ENCODE measurements at regions not wholly inside any gene's neighbourhood (a gene's known extent, or its start where the extent isn't known, plus 50 kb on each side); places are given as distances from the start of the nearest gene placed in this dataset.

GRCh38 chr11:95568281-95568680 lies 221.3 kb downstream of the FAM76B start:
- Histone ChIP-seq H3K79me2 (ENCODE audit: insufficient read depth, low read length) (no peaks in the 10 kb centered on the region), H3K9me3 (ENCODE audit: control insufficient read depth in 1 of 2, insufficient read depth in 1 of 2, low read depth in 1 of 2, low read length in 2 of 2) (no peaks in the 10 kb centered on the region), H3K4me1 (ENCODE audit: control insufficient read depth in 1 of 2, insufficient read depth in 2 of 2, low read length in 2 of 2) (no peaks in the 10 kb centered on the region), H4K20me1 (ENCODE audit: insufficient read depth) (no peaks in the 10 kb centered on the region), H3K27ac (ENCODE audit: low read depth, low read length) (no peak overlapping the region), H3K9ac (ENCODE audit: low read length) (no peak overlapping the region), H3K27me3 (ENCODE audit: insufficient read depth, low read length) (0 out of 2 replicates have a peak, but pooled peaks cover 5% of the 10 kb centered on the region), H3K9me2 (ENCODE audit: insufficient read depth) (no peaks in the 10 kb centered on the region), H3K4me2 (ENCODE audit: low read length) (no peak overlapping the region), H3K36me3 (ENCODE audit: control insufficient read depth in 1 of 2, insufficient read depth in 2 of 2, low read length in 2 of 2) (no peaks in the 10 kb centered on the region), H2AFZ (ENCODE audit: low read depth, low read length, poor library complexity, severe bottlenecking) (no peak overlapping the region), H3K4me3 (replicated peaks in 1 of 2; ENCODE audit: low read depth in 1 of 2, low read length in 2 of 2) (no peak overlapping the region)
- CTCF ChIA-PET = no interaction called here
- RAD21 ChIA-PET (ENCODE audit: low non-redundant PET in 1 of 2, low total read pairs in 2 of 2, uncharacterized antibody in 2 of 2, unreplicated experiment in 2 of 2) = no interaction called here
- POLR2A ChIA-PET = no interaction called here
- intact Hi-C loops (cut with micrococcal nuclease) = no loop called here
- ATAC-seq (no peak), DNase-seq (ENCODE audit: low read depth, low spot score) (no peak)
- no TSS peak for BruUV-seq (replicated peaks)
- TF ChIP-seq, protein P1, sequence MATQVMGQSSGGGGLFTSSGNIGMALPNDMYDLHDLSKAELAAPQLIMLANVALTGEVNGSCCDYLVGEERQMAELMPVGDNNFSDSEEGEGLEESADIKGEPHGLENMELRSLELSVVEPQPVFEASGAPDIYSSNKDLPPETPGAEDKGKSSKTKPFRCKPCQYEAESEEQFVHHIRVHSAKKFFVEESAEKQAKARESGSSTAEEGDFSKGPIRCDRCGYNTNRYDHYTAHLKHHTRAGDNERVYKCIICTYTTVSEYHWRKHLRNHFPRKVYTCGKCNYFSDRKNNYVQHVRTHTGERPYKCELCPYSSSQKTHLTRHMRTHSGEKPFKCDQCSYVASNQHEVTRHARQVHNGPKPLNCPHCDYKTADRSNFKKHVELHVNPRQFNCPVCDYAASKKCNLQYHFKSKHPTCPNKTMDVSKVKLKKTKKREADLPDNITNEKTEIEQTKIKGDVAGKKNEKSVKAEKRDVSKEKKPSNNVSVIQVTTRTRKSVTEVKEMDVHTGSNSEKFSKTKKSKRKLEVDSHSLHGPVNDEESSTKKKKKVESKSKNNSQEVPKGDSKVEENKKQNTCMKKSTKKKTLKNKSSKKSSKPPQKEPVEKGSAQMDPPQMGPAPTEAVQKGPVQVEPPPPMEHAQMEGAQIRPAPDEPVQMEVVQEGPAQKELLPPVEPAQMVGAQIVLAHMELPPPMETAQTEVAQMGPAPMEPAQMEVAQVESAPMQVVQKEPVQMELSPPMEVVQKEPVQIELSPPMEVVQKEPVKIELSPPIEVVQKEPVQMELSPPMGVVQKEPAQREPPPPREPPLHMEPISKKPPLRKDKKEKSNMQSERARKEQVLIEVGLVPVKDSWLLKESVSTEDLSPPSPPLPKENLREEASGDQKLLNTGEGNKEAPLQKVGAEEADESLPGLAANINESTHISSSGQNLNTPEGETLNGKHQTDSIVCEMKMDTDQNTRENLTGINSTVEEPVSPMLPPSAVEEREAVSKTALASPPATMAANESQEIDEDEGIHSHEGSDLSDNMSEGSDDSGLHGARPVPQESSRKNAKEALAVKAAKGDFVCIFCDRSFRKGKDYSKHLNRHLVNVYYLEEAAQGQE (IDR thresholded peaks at IDR 0.05; ENCODE audit: low read depth) = no peak
- TF ChIP-seq SIN3A (IDR thresholded peaks at IDR 0.05; ENCODE audit: low read depth) = no peak
- TF ChIP-seq EZH2 (IDR thresholded peaks at IDR 0.05) = no peak
- TF ChIP-seq TCF7L2 (IDR thresholded peaks at IDR 0.05; ENCODE audit: borderline replicate concordance, extremely low read depth, insufficient read depth, insufficient read length) = no peak
- TF ChIP-seq YY1 (IDR thresholded peaks at IDR 0.05; ENCODE audit: extremely low read depth, insufficient replicate concordance, low read depth, low read length) = no peak

GRCh38 chr11:95567685-95568084 lies 221.9 kb downstream of the FAM76B start:
- H3K4me3 ChIP-seq (replicated peaks in 1 of 2; ENCODE audit: low read depth in 1 of 2, low read length in 2 of 2) = no peak overlapping the region
- intact Hi-C loops (cut with micrococcal nuclease) = no loop called here
- no peak overlapping the region for H2AFZ ChIP-seq (ENCODE audit: low read depth, low read length, poor library complexity, severe bottlenecking)
- no peaks in the 10 kb centered on the region for H3K9me2 ChIP-seq (ENCODE audit: insufficient read depth)
- no peak for DNase-seq (ENCODE audit: low read depth, low spot score)
- H3K9ac ChIP-seq (ENCODE audit: low read length) = no peak overlapping the region
- H3K27ac ChIP-seq (ENCODE audit: low read depth, low read length) = no peak overlapping the region
- peaks cover 5% of the 10 kb centered on the region; the same call in 1 of the 2 replicates for H3K27me3 ChIP-seq (ENCODE audit: insufficient read depth, low read length)
- no TSS peak for BruUV-seq (replicated peaks)
- POLR2A ChIA-PET = no interaction called here
- no peaks in the 10 kb centered on the region for H3K79me2 ChIP-seq (ENCODE audit: insufficient read depth, low read length)
- H3K4me1 ChIP-seq (ENCODE audit: control insufficient read depth in 1 of 2, insufficient read depth in 2 of 2, low read length in 2 of 2) = no peaks in the 10 kb centered on the region
- H3K9me3 ChIP-seq (ENCODE audit: control insufficient read depth in 1 of 2, insufficient read depth in 1 of 2, low read depth in 1 of 2, low read length in 2 of 2) = no peaks in the 10 kb centered on the region
- RAD21 ChIA-PET (ENCODE audit: low non-redundant PET in 1 of 2, low total read pairs in 2 of 2, uncharacterized antibody in 2 of 2, unreplicated experiment in 2 of 2) = no interaction called here
- no peaks in the 10 kb centered on the region for H4K20me1 ChIP-seq (ENCODE audit: insufficient read depth)
- H3K36me3 ChIP-seq (ENCODE audit: control insufficient read depth in 1 of 2, insufficient read depth in 2 of 2, low read length in 2 of 2) = no peaks in the 10 kb centered on the region
- CTCF ChIA-PET = no interaction called here
- no peak for ATAC-seq
- no peak overlapping the region for H3K4me2 ChIP-seq (ENCODE audit: low read length)
- TF ChIP-seq EGR1 (IDR thresholded peaks at IDR 0.05; ENCODE audit: low read depth) (no peak), CBX3 (IDR thresholded peaks at IDR 0.05; ENCODE audit: low read depth) (no peak), YY1 (IDR thresholded peaks at IDR 0.05; ENCODE audit: extremely low read depth, insufficient replicate concordance, low read depth, low read length) (no peak), JUND (IDR thresholded peaks at IDR 0.05) (no peak), FOSL1 (IDR thresholded peaks at IDR 0.05; ENCODE audit: low read depth) (no peak), RAD21 (IDR thresholded peaks at IDR 0.05; ENCODE audit: low read depth) (no peak), ZBTB33 (IDR thresholded peaks at IDR 0.05; ENCODE audit: extremely low read depth, insufficient replicate concordance, low read length) (no peak), SIN3A (IDR thresholded peaks at IDR 0.05; ENCODE audit: low read depth) (no peak)
- TF ChIP-seq, protein P2, sequence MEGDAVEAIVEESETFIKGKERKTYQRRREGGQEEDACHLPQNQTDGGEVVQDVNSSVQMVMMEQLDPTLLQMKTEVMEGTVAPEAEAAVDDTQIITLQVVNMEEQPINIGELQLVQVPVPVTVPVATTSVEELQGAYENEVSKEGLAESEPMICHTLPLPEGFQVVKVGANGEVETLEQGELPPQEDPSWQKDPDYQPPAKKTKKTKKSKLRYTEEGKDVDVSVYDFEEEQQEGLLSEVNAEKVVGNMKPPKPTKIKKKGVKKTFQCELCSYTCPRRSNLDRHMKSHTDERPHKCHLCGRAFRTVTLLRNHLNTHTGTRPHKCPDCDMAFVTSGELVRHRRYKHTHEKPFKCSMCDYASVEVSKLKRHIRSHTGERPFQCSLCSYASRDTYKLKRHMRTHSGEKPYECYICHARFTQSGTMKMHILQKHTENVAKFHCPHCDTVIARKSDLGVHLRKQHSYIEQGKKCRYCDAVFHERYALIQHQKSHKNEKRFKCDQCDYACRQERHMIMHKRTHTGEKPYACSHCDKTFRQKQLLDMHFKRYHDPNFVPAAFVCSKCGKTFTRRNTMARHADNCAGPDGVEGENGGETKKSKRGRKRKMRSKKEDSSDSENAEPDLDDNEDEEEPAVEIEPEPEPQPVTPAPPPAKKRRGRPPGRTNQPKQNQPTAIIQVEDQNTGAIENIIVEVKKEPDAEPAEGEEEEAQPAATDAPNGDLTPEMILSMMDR (IDR thresholded peaks at IDR 0.05 in 2 of 3, conservative IDR thresholded peaks at IDR 0.05 in 1 of 3; ENCODE audit: borderline replicate concordance in 1 of 3, insufficient read depth in 1 of 3, low read depth in 2 of 3, low read length in 2 of 3) = no peak

All from HCT116 (cell line).